ENCODE measurements at regions not wholly inside any gene's neighbourhood (a gene's known extent, or its start where the extent isn't known, plus 50 kb on each side); places are given as distances from the start of the nearest gene placed in this dataset.
A peak's percentile ranks its signal among the peaks of the same experiment; 100 is the strongest.
"Not testable (repeated sequence)": the region's sequence is repeated elsewhere in the genome, so short reads cannot be mapped to it uniquely, and the experiment has no call there.

DNA sequence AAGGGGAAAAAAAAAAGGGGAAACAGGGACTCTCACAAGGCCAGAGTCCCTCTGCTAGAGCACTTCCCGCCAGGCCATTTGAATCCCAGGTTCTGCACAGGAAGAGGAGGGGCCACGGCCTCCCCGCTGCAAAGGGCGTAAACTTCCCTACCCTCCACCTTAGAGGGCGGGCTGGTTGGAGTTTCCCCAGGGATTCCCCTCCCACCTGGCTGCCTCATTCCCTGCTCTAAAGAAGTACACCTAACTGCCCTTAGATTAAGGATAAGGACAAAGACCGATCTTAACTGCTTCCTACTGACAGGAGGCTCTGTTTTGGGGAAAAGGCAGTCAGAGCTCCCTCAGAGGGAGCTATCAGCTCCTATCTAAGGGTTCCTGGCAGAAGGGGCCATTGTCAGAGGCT lies 102.0 kb upstream of the ARMC3 start:
- DNase-seq (ENCODE audit: low read depth), result peak; percentile 31
- peak overlapping the region; percentile 12 for H3K4me3 ChIP-seq (ENCODE audit: low read depth, low read length)
- TF ChIP-seq, protein P1, sequence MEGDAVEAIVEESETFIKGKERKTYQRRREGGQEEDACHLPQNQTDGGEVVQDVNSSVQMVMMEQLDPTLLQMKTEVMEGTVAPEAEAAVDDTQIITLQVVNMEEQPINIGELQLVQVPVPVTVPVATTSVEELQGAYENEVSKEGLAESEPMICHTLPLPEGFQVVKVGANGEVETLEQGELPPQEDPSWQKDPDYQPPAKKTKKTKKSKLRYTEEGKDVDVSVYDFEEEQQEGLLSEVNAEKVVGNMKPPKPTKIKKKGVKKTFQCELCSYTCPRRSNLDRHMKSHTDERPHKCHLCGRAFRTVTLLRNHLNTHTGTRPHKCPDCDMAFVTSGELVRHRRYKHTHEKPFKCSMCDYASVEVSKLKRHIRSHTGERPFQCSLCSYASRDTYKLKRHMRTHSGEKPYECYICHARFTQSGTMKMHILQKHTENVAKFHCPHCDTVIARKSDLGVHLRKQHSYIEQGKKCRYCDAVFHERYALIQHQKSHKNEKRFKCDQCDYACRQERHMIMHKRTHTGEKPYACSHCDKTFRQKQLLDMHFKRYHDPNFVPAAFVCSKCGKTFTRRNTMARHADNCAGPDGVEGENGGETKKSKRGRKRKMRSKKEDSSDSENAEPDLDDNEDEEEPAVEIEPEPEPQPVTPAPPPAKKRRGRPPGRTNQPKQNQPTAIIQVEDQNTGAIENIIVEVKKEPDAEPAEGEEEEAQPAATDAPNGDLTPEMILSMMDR (IDR thresholded peaks at IDR 0.05; ENCODE audit: low read depth, low read length, missing control alignments), result no peak

DNA sequence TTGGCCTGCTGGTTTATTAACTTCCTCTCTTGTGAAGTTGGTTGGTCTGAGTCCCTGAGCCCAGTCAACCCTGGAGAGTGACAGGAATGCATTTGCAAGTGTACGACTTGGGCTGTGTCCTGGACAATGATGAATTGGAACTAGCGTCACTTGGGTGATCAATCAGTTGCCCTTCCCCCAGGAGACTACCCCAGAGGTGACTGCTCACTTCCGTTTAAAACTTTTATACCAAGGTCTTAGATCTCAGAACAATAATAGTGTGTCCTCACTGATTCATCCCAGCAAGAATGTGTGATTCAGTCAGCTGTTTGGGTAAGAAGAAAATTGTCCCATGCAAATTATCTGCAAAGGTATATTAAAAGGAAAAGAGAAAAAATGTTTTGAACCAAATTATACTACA lies 102.9 kb upstream of the ARMC3 start:
- DNase-seq (ENCODE audit: low read depth), result no peak
- H3K4me3 ChIP-seq (ENCODE audit: low read depth, low read length), result no peak overlapping the region
- TF ChIP-seq, protein P1 (IDR thresholded peaks at IDR 0.05; ENCODE audit: low read depth, low read length, missing control alignments), result no peak

DNA sequence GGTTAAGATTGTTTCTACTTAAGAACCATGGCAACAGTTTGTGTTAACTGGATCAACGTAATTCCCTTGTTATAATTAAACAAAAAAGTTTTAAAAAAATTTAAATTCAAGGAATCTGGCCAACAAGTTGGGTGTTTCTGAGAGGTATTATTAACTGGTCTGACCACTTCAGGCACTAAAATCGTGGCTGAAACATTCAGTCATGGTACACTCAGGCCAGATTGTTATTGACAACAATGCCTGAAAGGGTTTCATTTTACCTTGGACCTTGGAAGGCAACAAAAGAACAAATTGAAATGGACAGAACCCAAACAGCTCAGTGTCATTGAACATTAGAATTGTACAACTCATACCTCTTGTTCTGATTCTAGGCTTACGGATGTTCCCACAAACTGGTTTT lies 103.3 kb upstream of the ARMC3 start:
- H3K4me3 ChIP-seq (ENCODE audit: low read depth, low read length), result no peak overlapping the region
- TF ChIP-seq, protein P1 (IDR thresholded peaks at IDR 0.05; ENCODE audit: low read depth, low read length, missing control alignments), result no peak
- no peak for DNase-seq (ENCODE audit: low read depth)

DNA sequence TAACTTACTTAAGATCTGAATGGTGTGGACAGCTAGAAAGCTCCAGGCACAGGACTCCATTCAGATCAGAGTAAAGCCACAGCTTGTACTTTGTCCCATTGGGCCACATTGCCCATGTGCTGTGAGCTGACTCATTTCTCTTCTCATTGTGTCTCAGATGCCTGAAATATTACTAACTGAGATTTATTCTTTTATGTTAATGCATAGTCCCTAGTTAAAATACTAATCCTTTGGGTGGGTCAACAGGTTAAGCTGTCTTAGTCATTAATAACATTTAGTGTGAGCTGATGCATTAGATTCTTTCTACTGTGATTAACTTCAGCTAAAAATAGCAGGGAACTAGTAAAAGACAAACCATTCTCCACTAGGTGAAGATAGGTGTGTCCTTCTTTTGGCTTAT lies 104.7 kb upstream of the ARMC3 start:
- no peak for DNase-seq (ENCODE audit: low read depth)
- no peak overlapping the region for H3K4me3 ChIP-seq (ENCODE audit: low read depth, low read length)
- TF ChIP-seq, protein P1 (IDR thresholded peaks at IDR 0.05; ENCODE audit: low read depth, low read length, missing control alignments), result no peak

- not testable (repeated sequence) for H3K4me3 ChIP-seq (ENCODE audit: low read depth, low read length); DNase-seq (ENCODE audit: low read depth)
Observed at GRCh38 chr10:22821921-22822320, 105.9 kb upstream of the ARMC3 start.

DNA sequence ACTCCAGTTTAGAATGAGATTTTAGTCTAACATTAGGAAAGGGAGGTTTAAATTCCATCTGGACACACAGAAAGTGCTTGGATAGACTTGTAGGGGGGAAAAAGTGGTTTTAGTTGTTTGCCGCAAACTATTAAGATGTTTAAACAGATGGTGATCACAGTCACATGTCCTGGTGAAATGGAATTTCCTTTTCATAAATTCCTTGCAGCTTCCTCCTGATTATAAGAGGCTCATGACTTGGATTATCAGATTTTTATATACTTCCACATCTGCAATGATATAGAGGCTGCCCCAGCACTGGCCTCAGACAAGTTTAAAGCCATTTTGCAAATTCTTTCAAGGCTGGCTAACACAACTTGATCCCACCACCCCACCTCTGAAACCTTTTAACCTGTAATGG lies 106.4 kb upstream of the ARMC3 start:
- TF ChIP-seq, protein P1 (IDR thresholded peaks at IDR 0.05; ENCODE audit: low read depth, low read length, missing control alignments), result no peak
- DNase-seq (ENCODE audit: low read depth), result no peak
- H3K4me3 ChIP-seq (ENCODE audit: low read depth, low read length), result no peak overlapping the region

- H3K4me3 ChIP-seq (ENCODE audit: low read depth, low read length), result no peak overlapping the region
- TF ChIP-seq, protein P1 (IDR thresholded peaks at IDR 0.05; ENCODE audit: low read depth, low read length, missing control alignments), result no peak
- no peak for DNase-seq (ENCODE audit: low read depth)
Observed at GRCh38 chr10:22816298-22816653, 101.9 kb upstream of the PIP4K2A start.
